ENCODE measurements at regions not wholly inside any gene's neighbourhood (a gene's known extent, or its start where the extent isn't known, plus 50 kb on each side); places are given as distances from the start of the nearest gene placed in this dataset.

- TF ChIP-seq CTCF (IDR thresholded peaks at IDR 0.05; ENCODE audit: low read depth, low read length, poor library complexity, severe bottlenecking) (no peak), EZH2phosphoT487 (IDR thresholded peaks at IDR 0.05; ENCODE audit: borderline replicate concordance, low read length) (no peak)
Observed at GRCh38 chrX:125651426-125651825, 331.8 kb downstream of the TEX13C start.
